Pancreas (tissue), 10 donors: ENCODE measurements at regions not wholly inside any gene's neighbourhood (a gene's known extent, or its start where the extent isn't known, plus 50 kb on each side); places are given as distances from the start of the nearest gene placed in this dataset.

ENCODE experiments used
- ATAC-seq, 4 donors: fragments of 200-7000 bp; cut with Tn5 transposase; one replicate each; pipeline versions ENCODE4 v1.8.0 to v1.9.1; 2020; ENCODE audit warnings: mild to moderate bottlenecking in 4 of 4, moderate library complexity in 4 of 4
- DNase-seq, 6 donors: peaks; one replicate each; pipeline ENCODE4 v3.0.0-alpha.2; 2020
- FAIRE-seq: peaks from 2 replicates; lab custom pipeline; 2012; peaks lifted over from hg19 to GRCh38; lab: Jason Lieb, UNC
- H3K27ac ChIP-seq, 4 donors: fragments of 200-600 bp; sonication (generic); 1 replicate in 3 of 4; 2 replicates in 1 of 4; pipeline versions ENCODE4 v1.5.0 to v1.8.0; 2020
- H3K27me3 ChIP-seq, 4 donors: fragments of 200-600 bp; one replicate each; pipeline ENCODE4 v1.8.0; 2021
- H3K36me3 ChIP-seq, 3 donors: fragments of 200-600 bp; sonication (generic) in 1 of 3; one replicate each; pipeline versions ENCODE4 v1.5.0 to v1.8.0; 2020 to 2021
- H3K4me1 ChIP-seq, 3 donors: fragments of 200-600 bp; one replicate each; pipeline ENCODE4 v1.8.0; 2021
- H3K4me3 ChIP-seq, 4 donors: fragments of 200-600 bp; sonication (generic) in 2 of 4; one replicate each; pipeline versions ENCODE4 v1.5.0 to v1.8.0; 2020 to 2021
- H3K9me3 ChIP-seq, 4 donors: fragments of 200-600 bp; one replicate each; pipeline ENCODE4 v1.8.0; 2021
- WGBS, 2 donors: extraction: QIAGEN DNeasy Blood & Tissue Kit; methylation state at CpG; one replicate each; pipeline ENCODE4 v1.1.7; 2013; 5-methylcytosine and 5-hydroxymethylcytosine counted together
- intact Hi-C, 3 donors: fragments of 100-400 bp; cut with DNase I; formaldehyde crosslinking; loops; one replicate each; pipeline versions ENCODE4 v1.11.1 to v1.14.2; 2022
- TF ChIP-seq, protein P1 (sequence below), 4 donors: fragments of 200-600 bp; sonication (generic) in 3 of 4; IDR thresholded peaks; one replicate each; pipeline versions ENCODE4 v1.5.0 to v1.8.0; 2021; ENCODE audit warnings: antibody characterized with exemption in 4 of 4
- donor health status: healthy with polysubstance abuse.
- donor health status: DM: no; HTN: no; CAD: no; lungs with moderate emphysema.
- donor health status: DM: no; HTN: no; CAD: no.
- donor health status: control.
- donor health status: control.
- donor health status: Bipolar disorder and iron deficiency.
- donor health status: DM: yes; HTN: yes; CAD: no.
- donor health status: DM: no; HTN: no; CAD: no.
- donor health status: DM: no; HTN: no; CAD: no.
- donor health status: DM: yes; HTN: yes; CAD: no.

DNA sequence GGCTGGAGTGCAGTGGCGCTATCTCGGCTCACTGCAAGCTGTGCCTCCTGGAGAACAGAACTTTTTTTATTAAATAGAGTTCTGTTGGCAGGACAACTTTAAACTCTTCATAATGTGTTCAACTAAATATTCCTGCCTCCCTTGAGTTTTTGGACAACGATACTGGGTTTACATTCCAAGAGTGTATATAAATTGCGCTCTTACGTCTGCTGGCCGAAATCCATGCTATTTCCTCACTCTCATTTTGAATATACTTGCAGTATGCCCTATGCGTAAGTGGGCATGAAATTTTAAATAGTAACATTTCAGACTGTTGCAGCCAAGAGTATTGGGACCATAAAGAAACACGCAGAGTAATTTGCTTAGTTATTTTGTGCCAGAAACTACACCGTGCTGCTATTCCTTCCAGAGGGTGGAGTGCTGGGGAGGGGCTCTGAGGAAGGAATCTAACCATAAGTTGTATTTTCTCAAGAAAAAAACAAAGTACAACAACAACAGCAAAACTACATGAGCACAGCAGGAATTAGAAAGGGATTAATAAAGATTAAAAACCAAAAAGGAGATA, 480.0 kb downstream of the NLGN4X start:
- H3K9me3 ChIP-seq: no peaks in the 10 kb centered on the region
- H3K4me3 ChIP-seq: no peak overlapping the region
- no peaks in the 10 kb centered on the region for H3K36me3 ChIP-seq
- ATAC-seq (no peak), FAIRE-seq (no peak), DNase-seq (no peak)
- H3K27me3 ChIP-seq: peaks cover 0 to 5% (median 2%) of the 10 kb centered on the region in 4 donors
- H3K4me1 ChIP-seq: no peaks in the 10 kb centered on the region
- H3K27ac ChIP-seq: no peak overlapping the region
- intact Hi-C loops: no loop called here
- TF ChIP-seq, protein P1, sequence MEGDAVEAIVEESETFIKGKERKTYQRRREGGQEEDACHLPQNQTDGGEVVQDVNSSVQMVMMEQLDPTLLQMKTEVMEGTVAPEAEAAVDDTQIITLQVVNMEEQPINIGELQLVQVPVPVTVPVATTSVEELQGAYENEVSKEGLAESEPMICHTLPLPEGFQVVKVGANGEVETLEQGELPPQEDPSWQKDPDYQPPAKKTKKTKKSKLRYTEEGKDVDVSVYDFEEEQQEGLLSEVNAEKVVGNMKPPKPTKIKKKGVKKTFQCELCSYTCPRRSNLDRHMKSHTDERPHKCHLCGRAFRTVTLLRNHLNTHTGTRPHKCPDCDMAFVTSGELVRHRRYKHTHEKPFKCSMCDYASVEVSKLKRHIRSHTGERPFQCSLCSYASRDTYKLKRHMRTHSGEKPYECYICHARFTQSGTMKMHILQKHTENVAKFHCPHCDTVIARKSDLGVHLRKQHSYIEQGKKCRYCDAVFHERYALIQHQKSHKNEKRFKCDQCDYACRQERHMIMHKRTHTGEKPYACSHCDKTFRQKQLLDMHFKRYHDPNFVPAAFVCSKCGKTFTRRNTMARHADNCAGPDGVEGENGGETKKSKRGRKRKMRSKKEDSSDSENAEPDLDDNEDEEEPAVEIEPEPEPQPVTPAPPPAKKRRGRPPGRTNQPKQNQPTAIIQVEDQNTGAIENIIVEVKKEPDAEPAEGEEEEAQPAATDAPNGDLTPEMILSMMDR (IDR thresholded peaks at IDR 0.05): no peak
- 63 to 74% methylated on average over 9 of the region's 9 CpGs for WGBS, 2 donors

GRCh38 chrX:5746231-5746630, 482.4 kb downstream of the NLGN4X start:
- FAIRE-seq (no peak), DNase-seq (no peak), ATAC-seq (no peak)
- H3K27ac ChIP-seq: no peak overlapping the region
- H3K4me1 ChIP-seq: no peaks in the 10 kb centered on the region
- no peak overlapping the region for H3K4me3 ChIP-seq
- no peaks in the 10 kb centered on the region for H3K9me3 ChIP-seq
- intact Hi-C loops: no loop called here
- TF ChIP-seq, protein P1 (IDR thresholded peaks at IDR 0.05): no peak
- H3K36me3 ChIP-seq: no peaks in the 10 kb centered on the region
- H3K27me3 ChIP-seq: peaks cover 0 to 5% (median 1%) of the 10 kb centered on the region in 4 donors
- 39 to 46% methylated on average over 4 of the region's 4 CpGs for WGBS, 2 donors

GRCh38 chrX:5733501-5733900, 495.2 kb downstream of the NLGN4X start:
- Histone ChIP-seq H3K4me1 (no peaks in the 10 kb centered on the region), H3K9me3 (no peaks in the 10 kb centered on the region), H3K27me3 (no peaks in the 10 kb centered on the region), H3K27ac (no peak overlapping the region), H3K36me3 (no peaks in the 10 kb centered on the region), H3K4me3 (no peak overlapping the region)
- intact Hi-C loops: no loop called here
- WGBS, 2 donors: 41 to 61% methylated on average over 3 of the region's 3 CpGs
- no peak for FAIRE-seq
- TF ChIP-seq, protein P1 (IDR thresholded peaks at IDR 0.05): no peak
- ATAC-seq: no peak
- no peak for DNase-seq

- H3K9me3 ChIP-seq: no peaks in the 10 kb centered on the region
- TF ChIP-seq, protein P1 (IDR thresholded peaks at IDR 0.05): no peak
- no peaks in the 10 kb centered on the region for H3K27me3 ChIP-seq
- no peaks in the 10 kb centered on the region for H3K36me3 ChIP-seq
- DNase-seq (no peak), FAIRE-seq (no peak), ATAC-seq (no peak)
- intact Hi-C loops: no loop called here
- no peak overlapping the region for H3K27ac ChIP-seq
- H3K4me3 ChIP-seq: no peak overlapping the region
- H3K4me1 ChIP-seq: no peaks in the 10 kb centered on the region
- WGBS, 2 donors: 34 to 52% methylated on average over 2 of the region's 2 CpGs
Observed at GRCh38 chrX:5730556-5730955, 498.1 kb downstream of the NLGN4X start.

- WGBS, 2 donors: 43 to 61% methylated on average over 5 of the region's 5 CpGs
- Histone ChIP-seq H3K27ac (no peak overlapping the region), H3K9me3 (no peaks in the 10 kb centered on the region), H3K4me3 (no peak overlapping the region), H3K36me3 (no peaks in the 10 kb centered on the region), H3K27me3 (no peaks in the 10 kb centered on the region), H3K4me1 (no peaks in the 10 kb centered on the region)
- TF ChIP-seq, protein P1 (IDR thresholded peaks at IDR 0.05): no peak
- FAIRE-seq (no peak), DNase-seq (no peak), ATAC-seq (peak in 2 of 4 donors; percentile 32 to 42)
- intact Hi-C loops: no loop called here
Observed at GRCh38 chrX:5726224-5726623, 502.4 kb downstream of the NLGN4X start.
